Spleen (tissue), 11 donors: ENCODE measurements at regions not wholly inside any gene's neighbourhood (a gene's known extent, or its start where the extent isn't known, plus 50 kb on each side); places are given as distances from the start of the nearest gene placed in this dataset.

Experiments
- DNase-seq: peaks from one replicate; pipeline ENCODE4 v3.0.0-alpha.2; 2020
- H3K27ac ChIP-seq, 8 donors: fragments of 200-600 bp; sonication (generic) in 7 of 8; 1 replicate in 4 of 8; 2 replicates in 4 of 8; pipeline versions ENCODE4 v1.5.0 to v1.8.0; 2016 to 2021; ENCODE audit warnings: inconsistent platforms in 4 of 8, mild to moderate bottlenecking in 4 of 8, moderate library complexity in 1 of 8
- H3K27me3 ChIP-seq, 7 donors: fragments of 200-600 bp; sonication (generic) in 6 of 7; replicated peaks in 1 of 7; 1 replicate in 4 of 7; 2 replicates in 3 of 7; pipeline versions ENCODE4 v1.5.0 to v1.8.0; 2016 to 2021; ENCODE audit warnings: inconsistent platforms in 3 of 7, mild to moderate bottlenecking in 1 of 7
- H3K36me3 ChIP-seq, 6 donors: fragments of 200-600 bp; sonication (generic) in 5 of 6; 1 replicate in 4 of 6; 2 replicates in 2 of 6; pipeline versions ENCODE4 v1.5.0 to v1.8.0; 2016 to 2021; ENCODE audit warnings: inconsistent platforms in 2 of 6
- H3K4me1 ChIP-seq, 6 donors: fragments of 200-600 bp; sonication (generic) in 5 of 6; 1 replicate in 3 of 6; 2 replicates in 3 of 6; pipeline versions ENCODE4 v1.5.0 to v1.8.0; 2016 to 2021; ENCODE audit warnings: inconsistent platforms in 3 of 6
- H3K4me3 ChIP-seq, 8 donors: fragments of 200-600 bp; sonication (generic) in 7 of 8; 1 replicate in 4 of 8; 2 replicates in 4 of 8; pipeline versions ENCODE4 v1.5.0 to v1.8.0; 2016 to 2021; ENCODE audit warnings: inconsistent platforms in 4 of 8, mild to moderate bottlenecking in 4 of 8, moderate library complexity in 2 of 8
- H3K9me3 ChIP-seq, 8 donors: fragments of 200-600 bp; sonication (generic) in 7 of 8; 1 replicate in 4 of 8; 2 replicates in 4 of 8; pipeline versions ENCODE4 v1.5.0 to v1.8.0; 2016 to 2021; ENCODE audit warnings: inconsistent platforms in 4 of 8
- CTCF ChIP-seq, 11 experiments: fragments of 200-600 bp in 7 of 11; fragments of 450-650 bp in 4 of 11; sonication (generic) in 4 of 11; IDR thresholded peaks in 8 of 11; conservative IDR thresholded peaks in 3 of 11; 1 replicate in 7 of 11; 2 replicates in 4 of 11; pipeline versions ENCODE4 v1.4.0 to v1.8.0; 2016 to 2021; ENCODE audit warnings: antibody characterized with exemption in 11 of 11, inconsistent platforms in 4 of 11, mild to moderate bottlenecking in 1 of 11
- POLR2A ChIP-seq, 3 donors: fragments of 450-650 bp; IDR thresholded peaks; one replicate each; pipeline ENCODE4 v1.5.1; 2017; ENCODE audit warnings: antibody characterized with exemption in 3 of 3, mild to moderate bottlenecking in 1 of 3
- POLR2AphosphoS5 ChIP-seq, 3 donors: sonication (generic); formaldehyde crosslinking; IDR thresholded peaks; one replicate each; pipeline ENCODE4 v1.5.1; 2017; ENCODE audit warnings: antibody characterized with exemption in 3 of 3
- WGBS, 5 donors: extraction: QIAGEN DNeasy Blood & Tissue Kit in 3 of 5; methylation state at CpG; one replicate each; pipeline versions ENCODE4 v1.1.5 to v1.1.7; 2013 to 2018; 5-methylcytosine and 5-hydroxymethylcytosine counted together
- intact Hi-C: fragments of 100-400 bp; cut with DNase I; formaldehyde crosslinking; loops from one replicate; pipeline ENCODE4 v1.15.0; 2023; ENCODE audit warnings: low total_unique reads
- donor health status: healthy with polysubstance abuse.
- donor health status: DM: no; HTN: no; CAD: no; lungs with moderate emphysema.
- donor health status: DM: no; HTN: no; CAD: no.
- donor health status: Bipolar disorder and iron deficiency.
- donor health status: healthy.
- donor health status: DM: no; HTN: no; CAD: no.
- donor health status: DM: yes; HTN: yes; CAD: no.

DNA sequence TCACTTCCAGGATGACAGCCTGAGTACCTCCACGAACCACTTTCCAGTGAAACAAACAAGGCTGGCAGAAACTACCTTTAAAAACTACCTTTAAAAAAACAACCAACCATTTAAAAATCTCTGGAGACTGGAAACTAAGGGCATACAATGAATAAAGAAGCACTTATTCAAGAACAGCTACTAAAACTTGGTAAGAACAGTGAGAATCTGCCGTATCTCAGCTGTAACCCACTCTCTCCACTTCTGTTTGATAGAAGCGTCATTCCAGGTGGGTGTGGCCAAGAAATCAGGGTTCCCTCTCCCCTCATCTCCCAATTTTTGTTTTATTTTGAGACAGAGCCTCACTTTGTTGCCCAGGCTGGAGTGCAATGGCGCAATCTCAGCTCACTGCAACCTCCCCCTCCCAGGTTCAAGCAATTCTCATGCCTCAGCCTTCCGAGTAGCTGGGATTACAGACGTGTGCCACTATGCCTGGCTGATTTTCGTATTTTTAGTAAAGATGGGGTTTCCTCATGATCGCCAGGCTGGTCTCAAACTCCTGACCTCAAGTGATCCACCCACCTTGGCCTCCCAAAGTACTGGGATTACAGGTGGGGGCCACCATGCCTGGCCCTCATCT is 158.8 kb upstream of the CHST15 start:
- intact Hi-C loops, result no loop called here
- no peaks in the 10 kb centered on the region for H3K27me3 ChIP-seq
- H3K4me3 ChIP-seq, result no peak overlapping the region
- TF ChIP-seq CTCF (IDR thresholded peaks at IDR 0.05 in 8 of 11, conservative IDR thresholded peaks at IDR 0.05 in 3 of 11), result no peak
- no peak for TF ChIP-seq POLR2AphosphoS5 (IDR thresholded peaks at IDR 0.05)
- TF ChIP-seq POLR2A (IDR thresholded peaks at IDR 0.05), result no peak
- peaks cover 0 to 9% (median 1%) of the 10 kb centered on the region in 8 donors for H3K9me3 ChIP-seq
- 53 to 71% (median 59%) methylated on average over 8 of the region's 8 CpGs for WGBS, 5 donors
- H3K27ac ChIP-seq, result peak overlapping the region in 5 of 8 donors; percentile 22 to 74 (median 47)
- H3K4me1 ChIP-seq, result peaks cover 10 to 54% (median 32%) of the 10 kb centered on the region in 6 donors
- DNase-seq, result no peak
- H3K36me3 ChIP-seq, result no peaks in the 10 kb centered on the region

DNA sequence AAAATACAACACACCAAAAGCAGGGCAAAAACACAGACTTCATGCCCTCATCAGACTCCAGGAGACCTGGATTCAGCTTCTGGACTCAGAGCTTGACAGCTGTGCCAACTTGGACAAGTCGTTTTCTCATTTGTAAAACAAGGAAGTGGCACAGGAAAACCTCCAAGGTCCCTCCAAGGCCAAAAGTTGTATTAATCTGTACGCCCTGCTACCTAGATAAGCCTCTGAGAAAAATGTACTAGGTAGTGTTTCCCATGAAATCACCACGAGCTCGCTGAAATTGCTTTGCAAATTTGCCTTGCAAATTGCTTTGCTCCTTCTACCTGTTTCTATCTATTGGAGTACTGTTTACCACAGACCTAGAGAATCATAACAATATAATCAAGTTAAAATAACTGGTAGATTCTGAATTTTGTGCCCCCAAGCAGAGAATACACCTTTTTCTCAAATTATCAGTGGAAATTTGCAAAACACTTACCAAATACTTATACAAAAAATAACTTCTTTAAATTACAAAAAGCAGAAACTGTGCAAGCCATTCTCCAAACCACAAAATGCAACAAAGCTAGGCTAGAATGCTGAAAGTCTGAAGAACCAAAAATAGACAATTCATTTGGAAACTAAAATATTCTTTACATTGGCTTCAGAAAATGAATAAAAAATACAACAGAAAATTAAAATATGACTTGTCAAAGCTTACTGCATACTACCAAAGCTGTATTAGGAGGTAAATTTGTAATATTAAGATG is 158.1 kb upstream of the CHST15 start:
- no peak overlapping the region for H3K4me3 ChIP-seq
- no peaks in the 10 kb centered on the region for H3K36me3 ChIP-seq
- 14 to 31% (median 18%) methylated on average over 4 of the region's 4 CpGs for WGBS, 5 donors
- TF ChIP-seq POLR2AphosphoS5 (IDR thresholded peaks at IDR 0.05) (no peak), CTCF (IDR thresholded peaks at IDR 0.05 in 8 of 11, conservative IDR thresholded peaks at IDR 0.05 in 3 of 11) (no peak), POLR2A (IDR thresholded peaks at IDR 0.05) (no peak)
- peaks cover 10 to 54% (median 32%) of the 10 kb centered on the region in 6 donors for H3K4me1 ChIP-seq
- no peak for DNase-seq
- H3K9me3 ChIP-seq, result peaks cover 0 to 9% (median 1%) of the 10 kb centered on the region in 8 donors
- H3K27me3 ChIP-seq, result no peaks in the 10 kb centered on the region
- H3K27ac ChIP-seq, result peak overlapping the region in 6 of 8 donors; percentile 22 to 74 (median 48)
- intact Hi-C loops, result no loop called here

GRCh38 chr10:124250506-124250905 is 157.1 kb upstream of the CHST15 start:
- no peaks in the 10 kb centered on the region for H3K27me3 ChIP-seq
- no peak overlapping the region for H3K4me3 ChIP-seq
- H3K27ac ChIP-seq, result peak overlapping the region in 4 of 8 donors; percentile 0 to 74 (median 44)
- H3K4me1 ChIP-seq, result peaks cover 10 to 58% (median 32%) of the 10 kb centered on the region in 6 donors
- DNase-seq, result no peak
- peaks cover 0 to 8% (median 1%) of the 10 kb centered on the region in 8 donors for H3K9me3 ChIP-seq
- intact Hi-C loops, result no loop called here
- no peaks in the 10 kb centered on the region for H3K36me3 ChIP-seq
- 67 to 79% (median 74%) methylated on average over 6 of the region's 6 CpGs for WGBS, 5 donors
- TF ChIP-seq POLR2A (IDR thresholded peaks at IDR 0.05) (no peak), CTCF (IDR thresholded peaks at IDR 0.05 in 8 of 11, conservative IDR thresholded peaks at IDR 0.05 in 3 of 11) (no peak), POLR2AphosphoS5 (IDR thresholded peaks at IDR 0.05) (no peak)

GRCh38 chr10:124249812-124250432 is 156.5 kb upstream of the CHST15 start:
- Histone ChIP-seq H3K4me3 (no peak overlapping the region), H3K9me3 (peaks cover 0 to 2% (median 0%) of the 10 kb centered on the region in 8 donors), H3K27me3 (no peaks in the 10 kb centered on the region), H3K36me3 (no peaks in the 10 kb centered on the region), H3K4me1 (peaks cover 10 to 64% (median 32%) of the 10 kb centered on the region in 6 donors), H3K27ac (peak overlapping the region in 3 of 8 donors; percentile 0 to 74 (median 22))
- 74 to 87% (median 81%) methylated on average over 8 of the region's 8 CpGs for WGBS, 5 donors
- TF ChIP-seq POLR2AphosphoS5 (IDR thresholded peaks at IDR 0.05) (no peak), POLR2A (IDR thresholded peaks at IDR 0.05) (no peak), CTCF (IDR thresholded peaks at IDR 0.05 in 8 of 11, conservative IDR thresholded peaks at IDR 0.05 in 3 of 11) (peak in 1 of 11 experiments; percentile 18)
- intact Hi-C loops, result no loop called here
- no peak for DNase-seq
